ENCODE measurements at regions not wholly inside any gene's neighbourhood (a gene's known extent, or its start where the extent isn't known, plus 50 kb on each side); places are given as distances from the start of the nearest gene placed in this dataset.
A peak's percentile ranks its signal among the peaks of the same experiment; 100 is the strongest.

DNA sequence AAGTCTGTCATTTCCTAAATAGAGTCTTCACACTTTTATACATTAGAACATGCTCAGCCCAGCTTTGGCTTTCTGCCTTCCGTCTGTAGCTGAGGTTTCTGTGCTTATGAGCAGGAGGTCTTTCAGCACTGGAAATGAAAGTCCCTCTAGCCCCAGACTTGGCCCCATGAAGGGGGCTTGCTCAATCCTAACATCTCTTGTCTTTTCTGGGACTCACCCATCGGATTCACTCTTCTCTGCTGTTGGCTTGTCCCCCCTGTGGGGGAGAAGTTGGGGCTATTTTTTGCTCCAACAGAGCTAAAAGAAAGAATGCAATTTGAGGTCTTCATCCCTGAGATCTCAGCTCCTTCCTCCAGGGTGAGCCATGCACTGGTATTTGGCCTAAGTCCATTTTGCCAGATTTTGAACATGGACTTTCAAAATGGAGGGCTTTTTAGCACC, 177.7 kb downstream of the MRPL14 start:
- H3K27me3 Mint-ChIP-seq, result peaks cover 4 to 12% of the 10 kb centered on the region in 2 donors
- Histone ChIP-seq H3K4me1 (ENCODE audit: control insufficient read depth in 1 of 2, extremely low read depth in 1 of 2, insufficient read depth in 2 of 2, low read length in 2 of 2) (no peaks in the 10 kb centered on the region), H3K9me3 (no peaks in the 10 kb centered on the region), H3K27me3 (replicated peaks in 1 of 2; ENCODE audit: control insufficient read depth in 2 of 2, extremely low read depth in 1 of 2, insufficient read depth in 2 of 2, low read length in 1 of 2) (peaks cover 0 to 25% of the 10 kb centered on the region in 2 experiments), H3K36me3 (ENCODE audit: control insufficient read depth in 2 of 2, extremely low read depth in 1 of 2, insufficient read depth in 1 of 2, low read length in 1 of 2) (no peaks in the 10 kb centered on the region), H3K27ac (ENCODE audit: low read length) (no peak overlapping the region), H3K4me3 (ENCODE audit: control insufficient read depth in 1 of 2, extremely low read depth in 1 of 2, low read length in 1 of 2) (no peak overlapping the region)
- peaks cover 7 to 26% (median 17%) of the 10 kb centered on the region in 3 donors for H3K9me3 Mint-ChIP-seq
- POLR2A ChIA-PET, result no interaction called here
- H3K36me3 Mint-ChIP-seq, result no peaks in the 10 kb centered on the region
- CTCF ChIA-PET, result no interaction called here
- no peak overlapping the region for H3K27ac Mint-ChIP-seq
- DNase-seq (peak in 1 of 35 experiments; percentile 16), ATAC-seq (replicated peaks in 1 of 4) (no peak)
- WGBS (ENCODE audit: insufficient coverage), result no CpG with 5 or more reads among the region's 2 CpGs
- no peak overlapping the region for H3K4me3 Mint-ChIP-seq
- no peaks in the 10 kb centered on the region for H3K4me1 Mint-ChIP-seq

GRCh38 chr6:43948527-43949485, 178.4 kb downstream of the MRPL14 start:
- no peaks in the 10 kb centered on the region for H3K9me3 ChIP-seq
- H3K4me1 ChIP-seq (ENCODE audit: control insufficient read depth in 1 of 2, extremely low read depth in 1 of 2, insufficient read depth in 2 of 2, low read length in 2 of 2), result no peaks in the 10 kb centered on the region
- H3K27ac ChIP-seq (ENCODE audit: low read length), result no peak overlapping the region
- H3K4me1 Mint-ChIP-seq, result no peaks in the 10 kb centered on the region
- no peaks in the 10 kb centered on the region for H3K36me3 Mint-ChIP-seq
- no peak overlapping the region for H3K4me3 Mint-ChIP-seq
- H3K36me3 ChIP-seq (ENCODE audit: control insufficient read depth in 2 of 2, extremely low read depth in 1 of 2, insufficient read depth in 1 of 2, low read length in 1 of 2), result no peaks in the 10 kb centered on the region
- ChIA-PET POLR2A (no interaction called here), CTCF (interaction anchor here in 1 of 2 donors (0.5 kb wide), 1 partner anchor 533 kb away, joined by 3 read pairs; no protein-coding TSS in a partner anchor)
- WGBS (ENCODE audit: insufficient coverage), result 83% methylated on average over 1 of the region's 5 CpGs
- no peak overlapping the region for H3K4me3 ChIP-seq (ENCODE audit: control insufficient read depth in 1 of 2, extremely low read depth in 1 of 2, low read length in 1 of 2)
- H3K27me3 ChIP-seq (replicated peaks in 1 of 2; ENCODE audit: control insufficient read depth in 2 of 2, extremely low read depth in 1 of 2, insufficient read depth in 2 of 2, low read length in 1 of 2), result peaks cover 0 to 21% of the 10 kb centered on the region in 2 experiments
- H3K27ac Mint-ChIP-seq, result no peak overlapping the region
- ATAC-seq (replicated peaks in 1 of 4), result no peak
- H3K27me3 Mint-ChIP-seq, result peaks cover 2 to 9% of the 10 kb centered on the region in 2 donors
- peaks cover 14 to 32% (median 21%) of the 10 kb centered on the region in 3 donors for H3K9me3 Mint-ChIP-seq
- no peak for DNase-seq

- H3K36me3 Mint-ChIP-seq, result no peaks in the 10 kb centered on the region
- ChIA-PET CTCF (no interaction called here), POLR2A (no interaction called here)
Measured at GRCh38 chr6:43947860-43948259, 177.8 kb downstream of the VEGFA start.

GRCh38 chr6:43946641-43947363, 176.8 kb downstream of the VEGFA start:
- Histone ChIP-seq H3K9me3 (no peaks in the 10 kb centered on the region), H3K36me3 (ENCODE audit: control insufficient read depth in 2 of 2, extremely low read depth in 1 of 2, insufficient read depth in 1 of 2, low read length in 1 of 2) (no peaks in the 10 kb centered on the region), H3K4me1 (ENCODE audit: control insufficient read depth in 1 of 2, extremely low read depth in 1 of 2, insufficient read depth in 2 of 2, low read length in 2 of 2) (no peaks in the 10 kb centered on the region), H3K4me3 (ENCODE audit: control insufficient read depth in 1 of 2, extremely low read depth in 1 of 2, low read length in 1 of 2) (no peak overlapping the region), H3K27ac (ENCODE audit: low read length) (no peak overlapping the region), H3K27me3 (replicated peaks in 1 of 2; ENCODE audit: control insufficient read depth in 2 of 2, extremely low read depth in 1 of 2, insufficient read depth in 2 of 2, low read length in 1 of 2) (peaks cover 0 to 16% of the 10 kb centered on the region in 2 experiments)
- peaks cover 14 to 32% (median 21%) of the 10 kb centered on the region in 3 donors for H3K9me3 Mint-ChIP-seq
- no peak overlapping the region for H3K27ac Mint-ChIP-seq
- ATAC-seq (replicated peaks in 1 of 4), result no peak
- no peak for DNase-seq
- H3K36me3 Mint-ChIP-seq, result no peaks in the 10 kb centered on the region
- ChIA-PET CTCF (no interaction called here), POLR2A (no interaction called here)
- H3K4me3 Mint-ChIP-seq, result no peak overlapping the region
- no peaks in the 10 kb centered on the region for H3K27me3 Mint-ChIP-seq
- H3K4me1 Mint-ChIP-seq, result no peaks in the 10 kb centered on the region
- WGBS (ENCODE audit: insufficient coverage), result 95% methylated on average over 2 of the region's 4 CpGs

More at GRCh38 chr6:43947860-43948259, 177.8 kb downstream of the VEGFA start:
- H3K9me3 ChIP-seq, result no peaks in the 10 kb centered on the region
- no peak overlapping the region for H3K27ac ChIP-seq (ENCODE audit: low read length)
- no peak overlapping the region for H3K4me3 ChIP-seq (ENCODE audit: control insufficient read depth in 1 of 2, extremely low read depth in 1 of 2, low read length in 1 of 2)
- H3K4me1 ChIP-seq (ENCODE audit: control insufficient read depth in 1 of 2, extremely low read depth in 1 of 2, insufficient read depth in 2 of 2, low read length in 2 of 2), result no peaks in the 10 kb centered on the region
- Mint-ChIP-seq H3K9me3 (peaks cover 14 to 32% (median 21%) of the 10 kb centered on the region in 3 donors), H3K27ac (no peak overlapping the region), H3K27me3 (peaks cover 0 to 2% of the 10 kb centered on the region in 2 donors), H3K4me1 (no peaks in the 10 kb centered on the region), H3K4me3 (no peak overlapping the region)
- DNase-seq, result no peak
- no peaks in the 10 kb centered on the region for H3K36me3 ChIP-seq (ENCODE audit: control insufficient read depth in 2 of 2, extremely low read depth in 1 of 2, insufficient read depth in 1 of 2, low read length in 1 of 2)
- H3K27me3 ChIP-seq (replicated peaks in 1 of 2; ENCODE audit: control insufficient read depth in 2 of 2, extremely low read depth in 1 of 2, insufficient read depth in 2 of 2, low read length in 1 of 2), result peaks cover 0 to 16% of the 10 kb centered on the region in 2 experiments
- no peak for ATAC-seq (replicated peaks in 1 of 4)
- 54% methylated on average over 1 of the region's 3 CpGs for WGBS (ENCODE audit: insufficient coverage)

- ChIA-PET CTCF (no interaction called here), POLR2A (no interaction called here)
- Histone ChIP-seq H3K4me1 (ENCODE audit: control insufficient read depth in 1 of 2, extremely low read depth in 1 of 2, insufficient read depth in 2 of 2, low read length in 2 of 2) (no peaks in the 10 kb centered on the region), H3K9me3 (no peaks in the 10 kb centered on the region), H3K27me3 (replicated peaks in 1 of 2; ENCODE audit: control insufficient read depth in 2 of 2, extremely low read depth in 1 of 2, insufficient read depth in 2 of 2, low read length in 1 of 2) (peaks cover 0 to 10% of the 10 kb centered on the region in 2 experiments), H3K4me3 (ENCODE audit: control insufficient read depth in 1 of 2, extremely low read depth in 1 of 2, low read length in 1 of 2) (no peak overlapping the region), H3K36me3 (ENCODE audit: control insufficient read depth in 2 of 2, extremely low read depth in 1 of 2, insufficient read depth in 1 of 2, low read length in 1 of 2) (no peaks in the 10 kb centered on the region), H3K27ac (ENCODE audit: low read length) (no peak overlapping the region)
- DNase-seq (peak in 1 of 35 experiments; percentile 5), ATAC-seq (replicated peaks in 1 of 4) (no peak)
- WGBS (ENCODE audit: insufficient coverage), result no CpG with 5 or more reads among the region's 2 CpGs
- peaks cover 14 to 32% (median 21%) of the 10 kb centered on the region in 3 donors for H3K9me3 Mint-ChIP-seq
- no peaks in the 10 kb centered on the region for H3K4me1 Mint-ChIP-seq
- no peak overlapping the region for H3K27ac Mint-ChIP-seq
- no peak overlapping the region for H3K4me3 Mint-ChIP-seq
- H3K27me3 Mint-ChIP-seq, result no peaks in the 10 kb centered on the region
- H3K36me3 Mint-ChIP-seq, result no peaks in the 10 kb centered on the region
Measured at GRCh38 chr6:43945768-43946080, 175.7 kb downstream of the VEGFA start.

DNA sequence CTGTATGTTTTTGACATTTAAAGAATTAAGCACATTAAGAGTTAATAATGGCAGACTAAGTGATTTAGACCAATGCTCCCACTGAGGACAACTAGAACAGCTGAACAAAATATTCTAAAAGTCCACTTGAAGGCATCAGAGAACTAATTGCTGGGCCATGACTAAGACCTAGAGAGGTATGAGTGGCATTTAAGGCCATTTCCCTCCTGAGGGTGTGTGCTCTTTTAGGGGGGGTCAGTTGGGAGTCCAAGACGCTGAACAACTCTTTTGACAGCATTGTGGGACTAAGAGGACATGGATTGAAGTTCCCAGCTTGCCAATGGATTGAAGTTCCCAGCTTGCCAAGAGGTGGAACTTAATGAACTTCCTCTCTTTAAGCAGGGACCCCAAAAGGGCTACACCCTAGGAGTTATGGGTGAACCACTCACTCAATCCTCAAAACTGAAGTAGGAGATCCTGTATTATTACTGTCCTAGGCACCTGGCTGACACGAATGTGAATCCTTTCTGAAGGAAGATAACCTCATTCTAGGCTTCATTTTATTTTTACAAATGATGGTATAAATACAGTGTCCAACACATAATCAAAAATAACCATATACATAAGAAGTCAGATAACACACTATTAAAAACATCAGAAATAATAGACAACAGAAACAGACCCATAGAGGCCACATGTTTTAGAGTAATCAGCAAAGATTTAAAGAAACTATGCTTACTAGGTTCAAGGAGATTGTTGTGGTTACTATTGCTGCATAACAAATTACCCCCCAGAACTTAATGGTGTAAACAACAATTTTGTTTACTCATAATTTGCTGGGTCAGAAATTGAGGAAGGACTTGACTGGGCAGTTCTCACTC, 175.1 kb downstream of the VEGFA start:
- WGBS (ENCODE audit: insufficient coverage), result no CpG with 5 or more reads among the region's 2 CpGs
- Mint-ChIP-seq H3K36me3 (no peaks in the 10 kb centered on the region), H3K4me3 (no peak overlapping the region), H3K27me3 (no peaks in the 10 kb centered on the region), H3K9me3 (peaks cover 14 to 32% (median 21%) of the 10 kb centered on the region in 3 donors), H3K4me1 (no peaks in the 10 kb centered on the region), H3K27ac (no peak overlapping the region)
- ChIA-PET POLR2A (no interaction called here), CTCF (no interaction called here)
- no peak overlapping the region for H3K4me3 ChIP-seq (ENCODE audit: control insufficient read depth in 1 of 2, extremely low read depth in 1 of 2, low read length in 1 of 2)
- ATAC-seq (replicated peaks in 1 of 4), result no peak
- H3K4me1 ChIP-seq (ENCODE audit: control insufficient read depth in 1 of 2, extremely low read depth in 1 of 2, insufficient read depth in 2 of 2, low read length in 2 of 2), result no peaks in the 10 kb centered on the region
- DNase-seq, result no peak
- H3K36me3 ChIP-seq (ENCODE audit: control insufficient read depth in 2 of 2, extremely low read depth in 1 of 2, insufficient read depth in 1 of 2, low read length in 1 of 2), result no peaks in the 10 kb centered on the region
- H3K27ac ChIP-seq (ENCODE audit: low read length), result no peak overlapping the region
- H3K9me3 ChIP-seq, result no peaks in the 10 kb centered on the region
- peaks cover 0 to 16% of the 10 kb centered on the region in 2 experiments for H3K27me3 ChIP-seq (replicated peaks in 1 of 2; ENCODE audit: control insufficient read depth in 2 of 2, extremely low read depth in 1 of 2, insufficient read depth in 2 of 2, low read length in 1 of 2)
